ENCODE measurements at regions not wholly inside any gene's neighbourhood (a gene's known extent, or its start where the extent isn't known, plus 50 kb on each side); places are given as distances from the start of the nearest gene placed in this dataset.

GRCh38 chr11:8831861-8832260 lies 79.1 kb upstream of the AKIP1 start:
- TF ChIP-seq CTCF (conservative IDR thresholded peaks at IDR 0.05 in 1 of 2, IDR thresholded peaks at IDR 0.05 in 1 of 2; ENCODE audit: low read depth in 1 of 2, low read length in 2 of 2) (no peak), EZH2 (IDR thresholded peaks at IDR 0.05; ENCODE audit: low read length, missing control alignments) (no peak)

Measured in fibroblast of lung (primary cell).